ENCODE measurements at regions not wholly inside any gene's neighbourhood (a gene's known extent, or its start where the extent isn't known, plus 50 kb on each side); places are given as distances from the start of the nearest gene placed in this dataset.

DNA sequence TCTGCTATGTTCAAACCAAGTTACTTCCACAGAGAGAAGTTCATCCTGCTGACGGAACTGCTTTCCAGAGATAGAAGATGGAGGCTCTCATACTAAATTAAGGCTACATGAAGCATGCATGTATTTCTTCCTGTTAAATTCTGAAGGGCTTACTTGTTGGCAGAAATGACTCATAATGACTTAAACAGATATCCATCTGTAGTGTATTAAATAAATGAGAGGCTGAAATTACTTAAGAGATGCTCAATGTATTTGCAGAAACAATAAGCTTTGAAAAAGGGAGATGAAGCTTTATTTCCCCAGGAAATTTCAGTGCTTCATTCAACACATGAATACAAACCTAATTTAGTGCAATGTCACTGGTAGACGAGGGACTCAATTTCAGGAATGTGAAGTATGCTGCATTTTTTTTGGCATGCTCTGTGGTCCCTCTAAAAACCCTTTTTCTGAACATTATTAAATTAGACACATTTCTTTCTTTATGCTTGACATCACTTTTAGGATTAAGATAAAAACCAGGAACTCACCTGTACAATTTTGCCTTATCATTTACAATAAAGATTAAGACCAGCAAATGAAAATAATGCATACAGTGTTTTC lies 759.1 kb upstream of the POU3F4 start:
- in situ Hi-C loops (cut with HindIII; ENCODE audit: low sequenced_read_pairs) = no loop called here
- TF ChIP-seq, protein P1, sequence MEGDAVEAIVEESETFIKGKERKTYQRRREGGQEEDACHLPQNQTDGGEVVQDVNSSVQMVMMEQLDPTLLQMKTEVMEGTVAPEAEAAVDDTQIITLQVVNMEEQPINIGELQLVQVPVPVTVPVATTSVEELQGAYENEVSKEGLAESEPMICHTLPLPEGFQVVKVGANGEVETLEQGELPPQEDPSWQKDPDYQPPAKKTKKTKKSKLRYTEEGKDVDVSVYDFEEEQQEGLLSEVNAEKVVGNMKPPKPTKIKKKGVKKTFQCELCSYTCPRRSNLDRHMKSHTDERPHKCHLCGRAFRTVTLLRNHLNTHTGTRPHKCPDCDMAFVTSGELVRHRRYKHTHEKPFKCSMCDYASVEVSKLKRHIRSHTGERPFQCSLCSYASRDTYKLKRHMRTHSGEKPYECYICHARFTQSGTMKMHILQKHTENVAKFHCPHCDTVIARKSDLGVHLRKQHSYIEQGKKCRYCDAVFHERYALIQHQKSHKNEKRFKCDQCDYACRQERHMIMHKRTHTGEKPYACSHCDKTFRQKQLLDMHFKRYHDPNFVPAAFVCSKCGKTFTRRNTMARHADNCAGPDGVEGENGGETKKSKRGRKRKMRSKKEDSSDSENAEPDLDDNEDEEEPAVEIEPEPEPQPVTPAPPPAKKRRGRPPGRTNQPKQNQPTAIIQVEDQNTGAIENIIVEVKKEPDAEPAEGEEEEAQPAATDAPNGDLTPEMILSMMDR (IDR thresholded peaks at IDR 0.05; ENCODE audit: low read depth, low read length, missing control alignments) = no peak

DNA sequence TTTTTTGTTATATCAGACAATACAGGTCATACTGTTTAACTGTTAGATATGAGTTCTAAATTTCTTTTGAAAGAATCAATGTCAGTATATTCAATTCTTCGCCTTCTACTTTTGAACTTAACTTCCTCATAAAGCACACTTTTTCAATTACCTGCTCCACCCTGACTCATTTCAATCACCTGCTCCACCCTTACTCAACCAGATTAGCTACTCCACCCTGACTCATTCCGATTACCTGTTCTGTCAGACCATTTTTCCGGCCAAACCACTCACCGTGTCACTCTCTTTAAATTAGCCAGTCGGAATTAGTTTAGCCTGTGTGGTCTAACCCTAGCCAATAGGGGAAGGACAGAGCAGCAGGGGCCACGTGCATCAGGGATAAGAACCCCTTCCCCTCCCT lies 751.8 kb upstream of the POU3F4 start:
- no peak for DNase-seq (ENCODE audit: low read depth)
- TF ChIP-seq, protein P1 (IDR thresholded peaks at IDR 0.05; ENCODE audit: low read depth, low read length, missing control alignments) = no peak
- no peak overlapping the region for H3K4me3 ChIP-seq (ENCODE audit: low read depth, low read length)
- in situ Hi-C loops (cut with HindIII; ENCODE audit: low sequenced_read_pairs) = no loop called here

More for the DNA sequence above, 759.1 kb upstream of the POU3F4 start:
- no peak for DNase-seq (ENCODE audit: low read depth)
- H3K4me3 ChIP-seq (ENCODE audit: low read depth, low read length) = no peak overlapping the region

DNA sequence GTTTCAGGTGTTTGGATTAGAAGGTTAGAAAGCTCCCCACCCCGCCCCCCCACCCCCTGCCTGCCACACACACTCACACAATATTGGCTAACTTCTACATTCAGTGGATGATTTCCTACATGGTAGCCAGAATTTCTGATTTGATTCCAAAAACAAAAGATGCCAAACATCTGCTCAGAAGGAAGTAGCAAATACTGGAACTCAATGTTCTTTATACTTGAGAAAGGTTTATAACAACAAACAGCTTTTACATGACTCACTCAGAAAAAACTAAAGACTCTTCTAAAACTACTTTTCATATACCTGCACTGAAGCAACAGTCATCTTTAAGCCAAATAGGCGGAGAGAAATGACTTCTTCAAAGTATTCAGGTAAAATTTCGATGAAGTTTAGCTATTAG lies 750.5 kb upstream of the POU3F4 start:
- peak; percentile 9 for DNase-seq (ENCODE audit: low read depth)
- in situ Hi-C loops (cut with HindIII; ENCODE audit: low sequenced_read_pairs) = no loop called here
- no peak overlapping the region for H3K4me3 ChIP-seq (ENCODE audit: low read depth, low read length)
- TF ChIP-seq, protein P1 (IDR thresholded peaks at IDR 0.05; ENCODE audit: low read depth, low read length, missing control alignments) = no peak

DNA sequence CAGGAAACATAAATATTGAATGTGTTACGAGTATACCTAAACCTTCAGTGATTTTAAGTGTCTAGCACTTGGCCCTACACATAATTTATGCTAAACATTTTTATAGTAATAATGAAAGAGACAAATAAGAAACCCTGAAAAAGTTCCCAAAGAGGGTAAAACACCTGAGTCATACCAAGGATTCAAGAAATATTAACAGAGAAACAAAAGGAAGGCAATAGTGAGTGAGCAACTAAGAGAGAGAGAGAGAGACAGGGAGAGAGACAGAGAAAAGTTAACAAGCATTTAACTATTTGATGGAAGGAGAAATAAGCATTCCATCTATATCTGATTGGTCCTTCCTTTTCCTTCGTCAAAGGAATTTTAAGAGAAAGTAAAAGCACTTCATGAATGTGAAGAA lies 743.6 kb upstream of the POU3F4 start:
- in situ Hi-C loops (cut with HindIII; ENCODE audit: low sequenced_read_pairs) = no loop called here
- DNase-seq (ENCODE audit: low read depth) = no peak
- TF ChIP-seq, protein P1 (IDR thresholded peaks at IDR 0.05; ENCODE audit: low read depth, low read length, missing control alignments) = no peak
- H3K4me3 ChIP-seq (ENCODE audit: low read depth, low read length) = no peak overlapping the region

DNA sequence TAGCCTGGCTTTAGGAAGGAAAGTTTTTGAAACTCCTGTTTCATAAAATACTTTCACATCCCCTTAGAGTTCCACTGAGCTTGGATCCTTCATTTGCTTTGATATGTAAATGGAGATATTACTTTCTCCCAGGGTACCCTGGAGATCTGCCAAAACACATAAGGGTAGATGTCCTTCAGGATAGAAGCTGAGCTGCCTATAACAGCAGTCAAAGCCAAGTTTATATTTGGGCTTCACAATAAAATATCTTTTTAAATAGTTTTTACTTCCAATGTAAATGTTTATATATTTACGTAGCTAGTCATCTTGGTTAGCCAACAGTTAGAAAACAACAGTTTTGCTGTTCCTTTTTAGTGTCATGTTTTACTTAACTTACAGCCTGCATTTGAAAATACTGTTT lies 742.3 kb upstream of the POU3F4 start:
- TF ChIP-seq, protein P1 (IDR thresholded peaks at IDR 0.05; ENCODE audit: low read depth, low read length, missing control alignments) = no peak
- DNase-seq (ENCODE audit: low read depth) = peak; percentile 11
- in situ Hi-C loops (cut with HindIII; ENCODE audit: low sequenced_read_pairs) = no loop called here
- no peak overlapping the region for H3K4me3 ChIP-seq (ENCODE audit: low read depth, low read length)

DNA sequence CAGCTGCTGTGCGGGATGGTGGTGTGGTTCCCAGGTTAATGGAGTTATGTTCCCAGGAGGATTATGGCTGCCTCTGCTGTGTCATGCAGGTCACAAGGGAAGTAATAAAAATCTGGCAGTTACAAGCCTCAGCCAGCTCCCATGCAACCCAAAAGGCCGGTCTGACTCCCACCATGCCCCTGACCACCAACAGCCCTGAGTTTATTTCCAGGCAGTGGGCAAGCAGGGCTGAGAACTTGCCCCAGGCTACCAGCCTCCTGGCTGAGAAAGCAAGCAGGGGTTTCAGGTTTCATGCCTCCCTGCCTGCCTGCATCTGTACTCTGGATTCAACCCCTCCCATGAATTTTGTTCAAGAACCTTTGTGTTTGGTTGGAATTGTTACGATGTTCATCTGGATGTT lies 732.7 kb upstream of the POU3F4 start:
- no peak for DNase-seq (ENCODE audit: low read depth)
- in situ Hi-C loops (cut with HindIII; ENCODE audit: low sequenced_read_pairs) = no loop called here
- no peak overlapping the region for H3K4me3 ChIP-seq (ENCODE audit: low read depth, low read length)
- TF ChIP-seq, protein P1 (IDR thresholded peaks at IDR 0.05; ENCODE audit: low read depth, low read length, missing control alignments) = no peak

Data from astrocyte of the cerebellum (primary cell).